ENCODE measurements at regions not wholly inside any gene's neighbourhood (a gene's known extent, or its start where the extent isn't known, plus 50 kb on each side); places are given as distances from the start of the nearest gene placed in this dataset.

GRCh38 chr13:34881494-34881893, 60.6 kb upstream of the NBEA start:
- no peak for DNase-seq (ENCODE audit: low spot score)
- in situ Hi-C loops (cut with HindIII; ENCODE audit: low sequenced_read_pairs): no loop called here

GRCh38 chr13:34883396-34883795, 58.7 kb upstream of the NBEA start:
- no peak for DNase-seq (ENCODE audit: low spot score)
- in situ Hi-C loops (cut with HindIII; ENCODE audit: low sequenced_read_pairs): no loop called here

GRCh38 chr13:34884366-34884765, 57.7 kb upstream of the NBEA start:
- in situ Hi-C loops (cut with HindIII; ENCODE audit: low sequenced_read_pairs): no loop called here

GRCh38 chr13:34886121-34886875, 55.8 kb upstream of the NBEA start:
- DNase-seq (ENCODE audit: low spot score): no peak
- in situ Hi-C loops (cut with HindIII; ENCODE audit: low sequenced_read_pairs): no loop called here

More at GRCh38 chr13:34884366-34884765, 57.7 kb upstream of the NBEA start:
- no peak for DNase-seq (ENCODE audit: low spot score)

GRCh38 chr13:34886987-34887386, 55.1 kb upstream of the NBEA start:
- DNase-seq (ENCODE audit: low spot score): no peak
- in situ Hi-C loops (cut with HindIII; ENCODE audit: low sequenced_read_pairs): no loop called here
